Nucleus accumbens (tissue), 56 donors: ENCODE measurements at regions not wholly inside any gene's neighbourhood (a gene's known extent, or its start where the extent isn't known, plus 50 kb on each side); places are given as distances from the start of the nearest gene placed in this dataset.
"Not testable (repeated sequence)": the region's sequence is repeated elsewhere in the genome, so short reads cannot be mapped to it uniquely, and the experiment has no call there.

Source experiments
- DNase-seq, 56 donors: peaks; one replicate each; lab custom pipeline; 2025; lab: John Stamatoyannopoulos, UW

DNA sequence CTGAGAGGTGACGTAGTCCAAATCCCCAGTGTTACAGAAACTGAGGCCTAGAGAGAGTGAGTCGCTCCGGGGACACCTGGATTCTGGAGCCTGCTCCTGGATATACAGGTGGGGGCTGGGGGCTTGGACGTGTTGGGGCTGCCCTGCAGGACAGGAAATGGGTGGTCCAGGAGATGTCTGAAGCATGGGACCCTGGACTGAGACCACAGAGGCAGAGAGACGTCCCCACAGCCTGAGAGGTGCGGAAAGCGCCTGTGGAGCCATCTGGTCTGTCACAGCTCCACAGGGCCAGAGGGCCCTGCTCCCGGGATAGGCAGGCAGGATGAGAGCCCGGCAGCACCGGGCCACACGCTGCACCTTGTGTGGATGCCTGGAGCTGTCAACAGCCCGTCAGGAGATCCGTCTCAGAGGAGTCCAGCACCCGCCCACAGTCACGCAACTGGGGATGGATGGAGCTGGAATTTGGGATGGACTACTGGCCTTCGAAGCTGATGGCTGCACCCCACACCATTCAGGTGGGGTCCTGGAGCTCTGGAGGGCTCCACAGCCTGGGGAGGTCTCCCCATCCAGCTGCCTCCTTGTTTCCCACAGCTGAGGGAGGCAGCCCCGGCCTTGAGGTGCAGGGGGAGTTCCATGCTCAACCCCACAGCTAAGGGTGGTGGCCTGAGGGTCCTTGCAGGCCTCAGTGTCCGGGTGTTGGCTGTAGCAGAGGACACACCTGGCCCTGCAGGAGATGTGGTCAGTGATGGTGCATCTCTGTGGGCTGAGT, 303.0 kb downstream of the NDUFA10 start:
- DNase-seq = no peak

DNA sequence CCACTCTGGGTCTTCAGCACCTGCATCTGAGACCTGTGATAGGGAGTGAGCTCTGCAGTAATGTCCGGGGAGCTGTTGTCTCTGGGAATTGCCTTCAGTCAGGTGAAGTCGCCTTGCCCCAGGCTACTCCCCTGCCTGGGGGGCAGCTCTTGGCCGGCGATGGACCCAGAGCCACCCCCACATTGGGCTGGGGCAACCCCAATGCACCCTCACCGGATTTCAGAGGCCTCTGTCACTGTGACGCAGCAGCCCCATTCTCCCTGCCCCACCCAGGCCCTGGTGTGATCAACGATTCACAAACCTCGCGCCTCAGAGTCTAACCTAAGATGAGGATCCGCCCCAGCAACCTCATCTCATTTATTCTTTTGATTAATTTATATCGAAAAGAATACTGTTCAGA, 303.6 kb downstream of the NDUFA10 start:
- no peak for DNase-seq

DNA sequence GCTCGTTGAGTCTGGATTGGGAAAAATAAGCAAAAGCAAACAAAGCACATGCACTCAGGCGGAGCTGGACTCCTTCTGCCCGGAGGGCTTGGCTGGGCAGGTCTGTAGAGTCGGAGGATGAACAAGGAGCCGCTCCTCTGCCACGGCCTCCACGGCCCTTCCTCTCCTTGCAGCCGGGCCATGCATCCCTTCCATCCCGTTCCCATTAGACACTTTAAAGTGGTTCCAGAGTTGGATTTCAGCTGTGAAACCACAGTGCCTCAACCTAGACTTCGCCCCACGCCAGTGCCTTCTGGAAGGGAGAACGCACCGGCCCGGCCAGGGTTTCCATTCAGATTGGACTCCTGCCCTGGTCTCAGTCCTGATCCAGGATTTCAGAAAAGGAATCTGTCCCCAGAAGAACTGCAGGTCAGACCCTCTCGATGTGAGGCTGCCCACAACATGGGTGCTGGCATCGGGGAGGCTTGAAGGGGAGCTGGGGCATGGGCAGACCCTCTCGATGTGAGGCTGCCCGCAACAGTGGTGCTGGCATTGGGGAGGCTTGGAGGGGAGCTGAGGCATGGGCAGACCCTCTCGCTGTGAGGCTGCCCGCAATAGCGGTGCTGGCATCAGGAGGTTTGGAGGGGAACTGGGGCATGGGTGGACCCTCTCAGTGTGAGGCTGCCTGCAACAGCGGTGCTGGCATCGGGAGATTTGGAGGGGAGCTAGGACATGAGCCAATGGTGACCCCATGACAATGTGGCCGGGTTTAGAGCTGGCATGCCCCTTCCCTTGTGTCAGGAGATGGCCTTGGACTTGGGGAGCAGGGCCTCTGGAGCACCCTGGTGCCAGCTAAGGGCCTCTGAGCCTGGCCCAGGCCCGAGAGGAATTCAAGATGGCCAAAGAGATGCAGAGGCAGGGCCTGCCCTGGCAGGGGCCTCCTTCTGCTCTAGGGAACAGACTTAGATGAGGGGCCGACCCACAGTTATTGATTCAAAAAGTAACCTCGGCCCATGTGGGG, 304.5 kb downstream of the NDUFA10 start:
- no peak for DNase-seq

DNA sequence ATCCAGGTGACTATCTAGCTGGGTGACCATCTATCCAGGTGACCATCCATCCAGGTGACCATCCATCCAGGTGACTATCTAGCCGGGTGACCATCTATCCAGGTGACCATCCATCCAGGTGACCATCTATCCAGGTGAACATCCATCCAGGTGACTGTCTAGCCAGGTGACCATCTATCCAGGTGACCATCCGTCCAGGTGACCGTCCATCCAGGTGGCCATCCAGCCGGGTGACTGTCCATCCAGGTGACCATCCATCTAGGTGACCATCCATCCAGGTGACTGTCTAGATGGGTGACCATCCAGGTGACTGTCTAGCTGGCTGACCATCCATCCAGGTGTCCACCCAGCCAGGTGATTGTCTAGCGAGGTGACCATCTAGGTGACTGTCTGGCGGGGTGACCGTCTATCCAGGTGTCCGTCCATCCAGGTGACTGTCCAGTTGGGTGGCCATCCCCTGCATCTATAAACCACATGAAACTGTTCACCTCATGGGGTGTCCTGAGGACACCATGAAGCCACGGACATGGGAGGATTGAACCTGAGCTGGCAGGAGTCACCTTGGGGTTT, 305.3 kb downstream of the NDUFA10 start:
- no peak for DNase-seq

DNA sequence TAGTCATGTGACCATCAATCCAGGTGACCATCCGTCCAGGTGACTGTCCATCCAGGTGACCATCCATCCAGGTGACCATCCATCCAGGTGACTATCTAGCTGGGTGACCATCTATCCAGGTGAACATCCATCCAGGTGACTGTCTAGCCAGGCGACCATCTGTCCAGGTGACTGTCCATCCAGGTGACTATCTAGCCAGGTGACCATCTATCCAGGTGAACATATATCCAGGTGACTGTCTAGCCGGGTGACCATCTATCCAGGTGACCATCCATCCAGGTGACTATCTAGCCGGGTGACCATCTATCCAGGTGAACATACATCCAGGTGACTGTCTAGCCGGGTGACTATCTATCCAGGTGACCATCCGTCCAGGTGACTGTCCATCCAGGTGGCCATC, 306.2 kb downstream of the NDUFA10 start:
- not testable (repeated sequence) for DNase-seq

DNA sequence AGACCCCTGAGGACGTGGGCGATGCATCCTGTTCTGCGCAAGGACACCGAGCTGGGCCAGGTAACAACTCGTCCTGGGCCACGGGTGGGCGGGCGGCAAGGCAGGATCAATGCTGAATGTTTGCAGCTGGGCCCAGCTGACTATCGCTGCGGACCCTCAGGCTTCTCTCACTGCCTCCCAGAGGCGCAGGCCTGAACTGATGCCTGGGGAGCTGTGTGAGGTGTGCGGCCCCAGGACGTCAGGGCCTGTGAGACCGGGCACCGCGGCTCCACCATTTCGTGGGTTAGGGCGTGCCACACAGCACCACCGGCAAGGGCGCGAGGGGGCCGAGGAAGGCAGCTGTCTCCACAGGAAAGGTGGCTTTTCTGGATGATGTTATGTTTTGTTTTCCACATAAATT, 307.4 kb downstream of the NDUFA10 start:
- no peak for DNase-seq

DNA sequence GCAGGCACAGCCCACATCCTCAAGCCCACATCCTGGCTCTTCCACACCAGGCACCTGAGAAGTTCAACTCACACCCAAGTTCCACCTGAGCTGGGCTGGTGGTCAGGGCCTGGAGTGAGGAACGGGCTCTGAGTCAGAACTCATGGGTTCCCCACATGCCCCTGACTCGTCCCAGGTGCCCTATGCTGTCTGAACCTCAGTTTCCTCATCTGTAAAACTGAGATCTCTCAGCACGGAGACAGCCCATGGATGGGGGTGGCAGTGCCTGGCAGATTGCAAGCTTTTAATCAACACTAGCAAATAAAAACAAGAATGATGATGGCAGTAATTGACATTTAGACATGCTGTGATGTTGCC, 307.8 kb downstream of the NDUFA10 start:
- no peak for DNase-seq

DNA sequence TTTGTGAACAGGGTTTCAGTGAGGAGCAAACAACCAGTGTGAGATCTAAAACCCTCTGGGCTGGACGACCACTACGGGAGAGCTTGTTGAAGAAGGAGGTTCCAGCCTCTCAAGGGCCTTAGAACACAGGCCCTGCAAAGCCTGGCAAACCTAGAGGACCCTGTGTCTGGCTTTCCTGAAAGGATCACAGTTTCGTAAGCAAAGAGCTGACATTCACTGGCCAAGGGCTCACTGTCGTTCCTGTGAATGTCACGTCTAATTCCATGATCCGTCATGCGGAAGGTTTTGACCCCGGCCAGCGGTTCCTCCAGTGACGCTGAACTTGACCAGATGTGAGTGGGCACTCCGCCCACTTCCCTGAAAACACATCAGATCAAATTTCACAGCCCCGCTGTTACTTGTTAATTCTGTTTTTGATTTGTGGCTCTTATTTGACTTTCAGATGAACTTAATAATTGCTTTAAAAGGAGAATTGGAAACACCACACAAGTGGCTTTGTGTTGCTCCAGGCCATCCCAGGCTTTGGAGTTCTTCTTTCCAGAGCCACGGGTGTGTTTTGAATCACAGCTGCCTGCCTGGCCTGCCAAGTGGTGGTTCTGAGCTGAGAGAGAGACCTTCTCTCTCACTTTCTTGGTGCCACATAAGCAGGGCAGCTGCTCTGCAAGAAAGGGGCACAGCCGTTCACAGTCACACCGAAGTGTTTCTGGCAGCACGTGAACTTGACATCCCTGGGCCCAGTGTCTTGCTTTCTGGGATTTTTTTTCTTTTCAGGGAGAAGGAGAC, 308.4 kb downstream of the NDUFA10 start:
- peak in 39 of 56 donors; percentile 19 to 73 (median 52) for DNase-seq

DNA sequence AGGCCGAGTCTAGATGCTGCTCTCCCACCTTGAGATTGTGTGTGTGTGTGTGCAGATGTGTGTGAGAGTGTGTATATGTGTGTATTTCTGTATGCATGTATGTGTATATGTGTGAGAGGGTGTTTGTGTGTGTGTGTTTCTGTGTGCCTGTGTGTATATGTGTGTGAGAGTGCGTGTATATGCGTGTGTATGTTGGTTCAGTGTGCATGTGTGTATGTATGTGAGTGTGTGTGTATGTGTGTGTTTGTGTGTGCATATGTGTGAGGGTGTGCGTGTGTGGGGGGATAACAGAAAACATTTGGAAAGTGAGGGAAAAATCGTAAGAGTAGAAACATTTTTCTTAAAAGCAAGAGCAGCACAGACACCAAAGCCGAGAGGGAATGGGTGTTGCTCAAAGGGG, 309.1 kb downstream of the NDUFA10 start:
- DNase-seq = no peak

DNA sequence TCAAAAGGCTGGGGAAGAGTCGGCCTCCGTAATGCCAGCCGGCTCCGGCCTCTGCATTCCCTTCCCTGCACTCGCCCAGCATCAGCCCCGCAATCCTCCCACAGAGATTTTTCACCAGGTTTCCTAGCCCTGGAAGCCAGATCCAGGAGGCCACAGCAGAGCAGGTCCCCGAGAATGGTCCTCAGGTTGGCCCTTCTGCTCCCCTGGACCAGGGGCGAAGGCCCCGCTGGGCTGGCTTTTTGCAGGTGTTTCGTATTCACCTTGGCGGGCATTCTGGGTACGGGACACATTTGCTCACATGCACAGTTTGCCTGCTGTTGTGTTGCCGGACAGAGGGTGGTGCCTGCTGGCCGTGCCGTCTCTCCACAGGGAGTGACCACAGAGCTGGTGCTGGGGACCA, 309.5 kb downstream of the NDUFA10 start:
- DNase-seq = peak in 1 of 56 donors; percentile 26

DNA sequence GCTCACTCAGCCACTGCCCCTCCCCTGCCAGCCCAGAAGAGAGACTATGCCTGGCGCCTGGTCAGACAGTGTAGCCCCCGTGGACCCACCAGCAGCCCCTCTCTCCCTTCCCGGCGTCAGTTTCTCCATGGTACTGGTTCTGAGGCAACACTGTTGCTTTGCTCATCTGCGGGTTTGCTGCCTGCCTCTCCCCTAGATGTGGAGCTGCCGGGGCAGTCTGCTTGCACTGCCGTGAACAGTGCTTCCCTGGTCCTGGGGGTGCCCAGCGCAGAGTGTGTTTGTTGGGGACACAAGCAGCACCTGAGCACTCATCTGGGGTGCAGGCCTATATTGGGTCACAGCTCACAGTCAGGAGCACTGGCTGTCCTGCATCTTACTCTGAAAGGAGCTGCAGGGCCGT, 309.9 kb downstream of the NDUFA10 start:
- DNase-seq = no peak

DNA sequence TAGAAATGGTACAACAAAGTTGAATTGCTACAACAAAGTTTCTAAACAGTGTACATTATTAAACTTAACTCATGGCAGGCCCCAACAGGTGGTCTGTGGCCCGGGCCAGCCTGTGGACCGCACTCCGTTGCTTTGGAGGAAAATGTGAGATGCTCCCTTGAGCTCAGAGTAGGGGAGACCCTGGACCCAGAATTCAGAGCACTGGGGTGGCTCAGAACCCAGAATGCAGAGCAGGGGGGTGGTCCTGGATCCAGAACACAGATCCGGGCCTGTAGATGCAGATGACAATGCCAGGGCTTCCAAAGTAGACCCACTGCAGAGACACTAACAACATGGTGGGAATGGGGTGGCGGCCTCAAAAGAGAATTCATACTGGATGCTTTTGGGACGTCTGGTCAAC, 311.0 kb downstream of the NDUFA10 start:
- DNase-seq = no peak

DNA sequence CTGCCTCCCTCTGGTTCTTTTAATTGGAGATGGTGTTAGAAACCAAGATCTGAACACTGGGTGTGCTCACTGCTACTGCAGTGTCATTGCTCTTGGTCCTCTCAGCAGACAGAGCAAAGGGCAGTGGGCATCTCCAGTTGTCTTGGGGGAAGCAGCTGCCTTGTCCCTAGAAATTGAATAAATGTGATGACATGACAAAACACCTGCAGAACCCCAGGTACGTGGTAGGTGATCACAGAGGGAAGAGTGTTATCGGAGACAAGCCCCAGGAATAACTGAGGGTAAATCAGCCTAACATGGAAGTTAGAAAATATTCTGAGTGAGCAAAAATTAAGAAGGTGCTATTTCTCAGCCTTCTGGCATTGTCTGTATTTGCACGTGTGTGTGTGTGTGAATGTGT, 311.9 kb upstream of the HDAC4 start:
- DNase-seq = no peak

DNA sequence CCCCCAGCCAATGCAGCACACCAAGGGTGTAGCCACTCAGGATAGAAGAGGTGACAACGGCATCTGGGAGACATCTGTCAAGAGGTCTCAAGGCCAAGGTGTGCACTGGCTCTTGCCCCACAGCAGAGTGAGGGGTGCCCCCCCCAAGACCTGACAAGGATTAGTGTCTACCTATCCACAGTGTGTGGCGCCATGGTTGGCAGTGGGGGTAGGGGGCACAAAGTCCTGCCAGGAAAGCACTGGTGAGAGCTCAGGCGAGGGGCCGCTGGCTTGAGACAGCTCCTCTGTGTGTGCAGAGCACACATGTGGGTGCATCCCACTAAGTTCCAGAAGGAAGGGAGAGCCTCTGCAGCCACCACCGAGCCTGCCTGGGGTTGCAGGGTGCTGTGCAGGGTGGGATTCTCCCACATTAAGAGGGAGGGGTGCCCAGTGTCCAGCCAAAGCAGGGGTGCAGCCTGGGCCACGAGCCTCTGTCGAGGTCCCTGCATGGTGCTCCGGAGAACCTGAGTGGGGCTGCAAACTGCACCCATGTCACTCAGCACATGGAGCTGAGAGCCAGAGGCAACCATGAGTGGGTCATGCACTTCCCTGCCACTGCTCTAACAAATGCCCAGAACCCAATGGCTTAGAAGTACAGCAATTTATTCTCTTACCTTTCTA, 311.2 kb upstream of the HDAC4 start:
- DNase-seq = no peak

DNA sequence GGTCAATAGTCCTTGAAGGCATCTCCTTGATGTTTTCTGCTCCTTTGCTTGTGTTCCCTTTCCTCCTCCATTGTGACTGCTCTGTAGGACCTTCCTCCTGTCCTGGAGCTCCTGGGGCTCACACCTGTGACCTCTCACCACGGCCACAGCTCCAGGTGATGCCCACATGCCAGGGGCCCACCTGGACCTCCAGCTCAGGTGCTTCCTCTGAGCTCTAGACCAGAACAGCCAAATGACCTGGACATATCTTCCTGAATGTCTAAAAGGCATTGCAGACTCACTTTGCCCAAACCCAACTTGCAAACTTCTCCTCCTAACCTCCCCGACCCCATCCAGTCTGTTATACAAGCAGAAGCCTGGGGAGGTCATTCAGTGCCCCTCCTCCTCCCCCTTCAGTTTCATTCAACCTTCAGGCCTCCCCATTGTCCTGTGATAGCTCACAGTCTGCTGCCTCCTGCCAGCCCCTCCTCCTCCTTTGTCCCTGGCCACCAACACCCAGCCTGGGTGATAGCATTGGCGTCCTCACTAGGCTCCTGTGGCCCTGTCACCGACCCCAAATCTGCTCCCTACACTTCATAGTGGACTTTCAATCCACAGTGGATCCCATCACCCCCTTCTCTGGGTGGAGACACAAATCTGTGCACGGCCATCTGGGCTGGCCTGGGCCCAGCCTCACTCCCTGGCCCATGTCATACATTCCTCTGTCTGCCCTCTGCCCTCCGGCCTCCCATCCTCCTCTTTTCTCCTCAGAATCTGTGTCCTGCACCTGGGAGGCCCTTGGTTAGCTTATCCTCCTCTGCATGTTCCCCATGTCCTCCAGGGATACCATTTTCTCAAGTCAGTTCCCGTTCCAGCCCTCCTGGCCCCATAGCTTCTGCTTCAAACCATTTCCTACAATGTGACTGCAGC, 310.4 kb upstream of the HDAC4 start:
- no peak for DNase-seq

DNA sequence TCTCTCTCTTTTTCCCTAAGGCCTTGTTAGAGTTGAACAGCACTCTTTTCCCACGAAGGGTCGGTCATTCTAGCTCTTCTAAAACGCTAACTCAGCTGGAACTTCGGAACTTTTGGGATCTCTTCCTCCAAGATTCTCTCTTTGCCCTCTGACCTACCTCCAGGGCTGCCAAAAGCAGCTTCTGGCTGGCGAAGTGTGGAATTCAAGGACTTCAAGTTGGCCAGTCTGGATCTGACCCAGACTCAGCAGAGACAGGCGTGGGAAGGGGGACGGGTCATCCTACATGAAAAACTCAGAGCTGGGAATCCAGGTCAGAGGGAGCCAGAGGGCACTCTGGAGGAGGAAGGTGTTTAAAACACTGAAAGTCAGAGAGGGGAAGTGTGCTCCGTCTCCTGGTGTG, 305.5 kb upstream of the HDAC4 start:
- DNase-seq = peak in 1 of 56 donors; percentile 12

DNA sequence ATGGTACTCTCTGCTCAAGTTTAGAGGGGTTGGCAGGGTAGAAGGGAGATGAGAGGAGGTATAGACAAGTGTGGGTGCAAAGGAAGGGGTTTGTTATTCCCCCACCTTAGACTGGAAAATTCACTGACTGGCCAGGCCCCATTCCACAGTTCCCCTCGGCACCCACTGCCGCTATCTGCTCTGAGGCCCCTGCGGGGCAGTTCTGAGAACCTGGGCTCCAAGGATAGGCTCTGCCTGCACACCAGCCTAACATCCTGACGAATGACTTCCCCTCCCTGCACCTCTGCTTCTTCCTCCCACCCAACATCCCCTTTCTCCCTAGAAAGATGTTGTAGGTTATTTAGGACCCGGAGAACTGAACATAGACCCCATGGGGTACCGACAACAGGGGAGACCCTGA, 303.9 kb upstream of the HDAC4 start:
- DNase-seq = no peak

DNA sequence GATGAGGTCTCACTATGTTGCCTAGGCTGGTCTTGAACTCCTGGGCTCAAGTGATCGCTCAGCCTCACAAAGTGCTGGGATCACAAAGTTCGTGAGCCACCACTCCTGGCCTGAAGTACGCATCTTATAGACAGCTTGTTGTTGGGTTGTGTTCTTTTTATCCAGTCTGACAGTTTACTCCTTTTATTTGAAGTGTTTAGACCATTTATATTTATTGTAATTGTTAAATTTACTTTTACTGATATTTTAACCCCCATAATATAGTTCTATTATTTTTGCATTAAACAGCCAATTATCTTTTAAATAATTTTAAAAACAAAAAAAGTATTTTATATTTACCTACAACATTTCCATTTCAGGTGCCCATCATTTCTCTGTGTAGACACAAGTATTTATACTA, 303.0 kb upstream of the HDAC4 start:
- no peak for DNase-seq
